Thyroid gland (tissue), 4 donors: ENCODE measurements at regions not wholly inside any gene's neighbourhood (a gene's known extent, or its start where the extent isn't known, plus 50 kb on each side); places are given as distances from the start of the nearest gene placed in this dataset.

Experiments used
- CTCF ChIP-seq, 6 experiments: fragments of 200-600 bp in 3 of 6; fragments of 450-650 bp in 3 of 6; sonication (generic) in 3 of 6; IDR thresholded peaks; one replicate each; pipeline ENCODE4 v1.5.1; 2016 to 2019; ENCODE audit warnings: antibody characterized with exemption in 6 of 6, mild to moderate bottlenecking in 2 of 6, inconsistent platforms in 1 of 6, moderate library complexity in 1 of 6
- POLR2A ChIP-seq, 2 donors: fragments of 450-650 bp; IDR thresholded peaks; one replicate each; pipeline ENCODE4 v1.6.1; 2017; ENCODE audit warnings: antibody characterized with exemption in 2 of 2, mild to moderate bottlenecking in 2 of 2, moderate library complexity in 1 of 2

GRCh38 chr1:88296642-88297041, 387.4 kb upstream of the PKN2 start:
- no peak for TF ChIP-seq CTCF (IDR thresholded peaks at IDR 0.05)
- no peak for TF ChIP-seq POLR2A (IDR thresholded peaks at IDR 0.05)
